ENCODE measurements at regions not wholly inside any gene's neighbourhood (a gene's known extent, or its start where the extent isn't known, plus 50 kb on each side); places are given as distances from the start of the nearest gene placed in this dataset.
"Not testable (repeated sequence)": the region's sequence is repeated elsewhere in the genome, so short reads cannot be mapped to it uniquely, and the experiment has no call there.

DNA sequence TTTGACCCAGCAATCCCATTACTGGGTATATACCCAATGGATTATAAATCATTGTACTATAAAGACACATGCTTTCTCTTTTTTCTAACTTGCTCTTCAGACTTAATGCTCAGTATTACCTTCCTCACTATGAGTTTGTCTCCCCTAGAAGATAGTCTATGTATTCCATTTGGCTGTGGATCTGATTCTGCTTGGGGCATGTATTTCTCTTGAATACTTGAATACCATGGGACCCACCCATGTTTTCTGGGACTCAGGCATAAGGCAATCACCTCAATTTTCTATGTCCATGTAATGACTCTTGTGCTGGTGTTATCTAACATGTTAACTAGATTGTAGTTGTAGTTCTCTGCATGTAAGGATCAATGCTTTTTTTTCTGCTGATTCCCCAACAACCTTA lies 70.4 kb upstream of the PPM1H start:
- H3K9me3 ChIP-seq = no peaks in the 10 kb centered on the region
- H3K36me3 ChIP-seq = no peaks in the 10 kb centered on the region
- no peak overlapping the region for H3K4me3 ChIP-seq
- no peak overlapping the region for H3K27ac ChIP-seq
- TF ChIP-seq, protein P1, sequence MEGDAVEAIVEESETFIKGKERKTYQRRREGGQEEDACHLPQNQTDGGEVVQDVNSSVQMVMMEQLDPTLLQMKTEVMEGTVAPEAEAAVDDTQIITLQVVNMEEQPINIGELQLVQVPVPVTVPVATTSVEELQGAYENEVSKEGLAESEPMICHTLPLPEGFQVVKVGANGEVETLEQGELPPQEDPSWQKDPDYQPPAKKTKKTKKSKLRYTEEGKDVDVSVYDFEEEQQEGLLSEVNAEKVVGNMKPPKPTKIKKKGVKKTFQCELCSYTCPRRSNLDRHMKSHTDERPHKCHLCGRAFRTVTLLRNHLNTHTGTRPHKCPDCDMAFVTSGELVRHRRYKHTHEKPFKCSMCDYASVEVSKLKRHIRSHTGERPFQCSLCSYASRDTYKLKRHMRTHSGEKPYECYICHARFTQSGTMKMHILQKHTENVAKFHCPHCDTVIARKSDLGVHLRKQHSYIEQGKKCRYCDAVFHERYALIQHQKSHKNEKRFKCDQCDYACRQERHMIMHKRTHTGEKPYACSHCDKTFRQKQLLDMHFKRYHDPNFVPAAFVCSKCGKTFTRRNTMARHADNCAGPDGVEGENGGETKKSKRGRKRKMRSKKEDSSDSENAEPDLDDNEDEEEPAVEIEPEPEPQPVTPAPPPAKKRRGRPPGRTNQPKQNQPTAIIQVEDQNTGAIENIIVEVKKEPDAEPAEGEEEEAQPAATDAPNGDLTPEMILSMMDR (IDR thresholded peaks at IDR 0.05) = no peak
- no peak for DNase-seq (ENCODE audit: low spot score)
- no peaks in the 10 kb centered on the region for H3K27me3 ChIP-seq
- no peaks in the 10 kb centered on the region for H3K4me1 ChIP-seq

DNA sequence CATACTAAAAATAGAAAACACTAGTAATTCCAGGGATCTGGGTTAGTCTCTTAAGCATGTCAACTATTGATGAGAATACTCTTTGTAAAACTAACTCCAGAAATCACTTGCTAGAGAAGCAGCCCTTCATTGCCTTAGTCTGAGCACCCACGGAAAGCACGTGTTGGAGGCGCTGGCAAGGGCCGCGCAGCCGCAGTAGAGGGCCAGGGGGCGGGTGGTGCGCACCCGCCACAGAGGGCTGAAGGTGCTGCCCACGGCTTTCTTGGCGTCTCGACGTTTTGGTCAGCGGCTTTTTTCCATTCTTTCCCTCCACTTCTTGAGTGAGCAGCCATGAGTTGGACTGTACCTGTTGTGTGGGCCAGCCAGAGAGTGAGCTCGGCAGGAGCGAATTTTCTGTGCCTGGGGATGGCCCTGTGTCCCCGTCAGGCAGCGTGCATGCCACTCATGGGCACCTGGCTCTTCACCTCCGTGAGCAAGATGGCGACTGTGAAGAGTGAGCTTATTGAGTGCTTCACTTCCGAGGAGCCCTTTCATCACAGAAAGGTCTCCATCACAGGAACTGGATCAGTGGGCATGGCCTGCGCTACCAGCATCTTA lies 68.4 kb upstream of the PPM1H start:
- TF ChIP-seq, protein P1 (IDR thresholded peaks at IDR 0.05) = no peak

DNA sequence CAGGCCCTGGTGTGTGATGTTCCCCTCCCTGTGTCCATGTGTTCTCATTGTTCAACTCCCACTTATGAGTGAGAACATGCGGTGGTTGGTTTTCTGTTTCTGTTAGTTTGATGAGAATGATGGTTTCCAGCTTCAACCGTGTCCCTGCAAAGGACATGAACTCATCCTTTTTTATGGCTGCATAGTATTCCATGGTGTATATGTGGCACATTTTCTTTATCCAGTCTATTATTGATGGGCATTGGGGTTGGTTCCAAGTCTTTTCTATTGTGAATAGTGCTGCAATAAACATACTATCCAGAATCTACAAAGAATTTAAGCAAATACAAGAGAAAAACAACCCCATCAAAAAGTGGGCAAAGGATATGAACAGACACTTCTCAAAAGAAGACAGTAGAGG lies 67.1 kb upstream of the PPM1H start:
- H3K27ac ChIP-seq; H3K4me3 ChIP-seq; H3K9me3 ChIP-seq; H3K27me3 ChIP-seq; DNase-seq (ENCODE audit: low spot score); H3K4me1 ChIP-seq; H3K36me3 ChIP-seq: not testable (repeated sequence)

More for the DNA sequence above, 68.4 kb upstream of the PPM1H start:
- Histone ChIP-seq H3K4me1 (no peaks in the 10 kb centered on the region), H3K9me3 (no peaks in the 10 kb centered on the region), H3K4me3 (no peak overlapping the region), H3K36me3 (no peaks in the 10 kb centered on the region), H3K27ac (no peak overlapping the region), H3K27me3 (no peaks in the 10 kb centered on the region)
- DNase-seq (ENCODE audit: low spot score) = no peak

- H3K36me3 ChIP-seq = no peaks in the 10 kb centered on the region
- no peak for DNase-seq (ENCODE audit: low spot score)
- H3K27me3 ChIP-seq = no peaks in the 10 kb centered on the region
- TF ChIP-seq, protein P1 (IDR thresholded peaks at IDR 0.05) = no peak
- no peaks in the 10 kb centered on the region for H3K9me3 ChIP-seq
- H3K27ac ChIP-seq = no peak overlapping the region
- no peaks in the 10 kb centered on the region for H3K4me1 ChIP-seq
- H3K4me3 ChIP-seq = no peak overlapping the region
Measured at GRCh38 chr12:62998454-62998853, 63.5 kb upstream of the PPM1H start.

- H3K36me3 ChIP-seq = no peaks in the 10 kb centered on the region
- DNase-seq (ENCODE audit: low spot score) = no peak
Measured at GRCh38 chr12:62995097-62995496, 60.1 kb upstream of the PPM1H start.

GRCh38 chr12:62986844-62987243 lies 51.9 kb upstream of the PPM1H start:
- no peak for DNase-seq (ENCODE audit: low spot score)
- Histone ChIP-seq H3K4me3 (no peak overlapping the region), H3K36me3 (no peaks in the 10 kb centered on the region), H3K4me1 (no peaks in the 10 kb centered on the region), H3K27me3 (no peaks in the 10 kb centered on the region), H3K9me3 (peaks cover 0 to 7% of the 10 kb centered on the region in 2 donors), H3K27ac (no peak overlapping the region)
- TF ChIP-seq, protein P1 (IDR thresholded peaks at IDR 0.05) = no peak

More at GRCh38 chr12:62995097-62995496, 60.1 kb upstream of the PPM1H start:
- no peaks in the 10 kb centered on the region for H3K27me3 ChIP-seq
- H3K27ac ChIP-seq = no peak overlapping the region
- no peak overlapping the region for H3K4me3 ChIP-seq
- peaks cover 0 to 7% of the 10 kb centered on the region in 2 donors for H3K9me3 ChIP-seq
- H3K4me1 ChIP-seq = no peaks in the 10 kb centered on the region
- TF ChIP-seq, protein P1 (IDR thresholded peaks at IDR 0.05) = no peak
